ENCODE measurements at regions not wholly inside any gene's neighbourhood (a gene's known extent, or its start where the extent isn't known, plus 50 kb on each side); places are given as distances from the start of the nearest gene placed in this dataset.

- TF ChIP-seq CTCF (IDR thresholded peaks at IDR 0.05): no peak
Observed at GRCh38 chr2:84126530-84126929, 332.6 kb downstream of the SUCLG1 start.

DNA sequence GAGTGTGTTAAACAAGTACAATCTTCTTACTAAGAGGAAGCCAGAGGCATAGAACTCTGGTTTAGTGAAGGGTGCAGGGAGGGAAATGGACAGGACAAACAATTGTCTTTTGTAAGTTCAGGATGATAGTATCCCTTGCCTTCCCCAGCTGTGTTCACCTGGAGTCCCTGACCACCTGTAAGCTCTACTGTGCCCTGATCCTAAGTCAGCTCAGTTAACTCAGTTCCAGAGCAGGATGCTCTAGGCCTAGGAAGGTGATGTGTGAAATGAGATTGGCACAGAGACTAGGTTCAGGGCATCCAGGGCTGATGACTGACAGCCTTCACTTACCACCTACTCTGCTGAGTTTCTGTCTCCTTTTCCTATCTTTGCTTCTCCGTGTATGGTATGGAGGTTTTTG lies 333.0 kb downstream of the SUCLG1 start:
- TF ChIP-seq CTCF (IDR thresholded peaks at IDR 0.05): no peak

DNA sequence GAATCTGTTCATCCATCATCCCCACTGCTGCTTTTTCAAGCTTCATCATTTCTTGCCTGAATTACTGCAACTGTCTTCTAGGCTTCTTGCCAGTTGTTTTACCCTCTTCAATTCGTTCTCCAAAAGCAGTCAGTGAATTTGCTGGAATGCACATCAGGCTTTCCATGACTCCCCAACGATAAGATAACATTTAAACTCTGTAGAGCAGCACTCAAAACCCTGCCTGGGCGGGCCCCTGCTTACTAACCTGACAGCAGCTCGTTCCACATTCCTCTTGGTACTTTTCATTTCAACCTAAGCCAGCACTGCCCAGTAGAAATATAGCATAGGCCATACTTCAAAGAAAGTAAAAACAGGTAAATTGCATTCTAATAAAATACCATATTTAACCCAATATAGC lies 342.9 kb downstream of the SUCLG1 start:
- no peak for TF ChIP-seq CTCF (IDR thresholded peaks at IDR 0.05)

- TF ChIP-seq CTCF (IDR thresholded peaks at IDR 0.05): no peak
Observed at GRCh38 chr2:84115173-84115857, 343.8 kb downstream of the SUCLG1 start.

DNA sequence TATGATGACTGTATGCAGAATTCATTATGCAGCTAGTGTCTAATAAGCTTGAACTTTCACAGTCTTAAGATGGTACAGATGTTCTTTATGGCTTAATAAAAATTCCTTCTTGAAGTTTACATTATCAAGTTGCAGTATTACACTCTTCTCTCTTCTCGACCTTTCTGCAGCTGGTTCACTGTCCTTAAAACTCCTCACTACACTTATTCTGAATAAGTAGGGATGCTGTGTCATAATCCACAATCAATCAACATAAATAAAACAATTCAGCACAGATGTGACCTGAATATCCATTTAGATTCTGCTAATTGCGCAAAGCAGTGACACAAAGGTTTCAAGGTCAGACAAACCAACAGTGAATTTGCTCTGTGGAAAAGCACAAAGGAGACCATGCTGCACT lies 356.8 kb downstream of the SUCLG1 start:
- TF ChIP-seq CTCF (IDR thresholded peaks at IDR 0.05): no peak

- no peak for TF ChIP-seq CTCF (IDR thresholded peaks at IDR 0.05)
Observed at GRCh38 chr2:84088656-84089055, 370.4 kb downstream of the SUCLG1 start.

- no peak for TF ChIP-seq CTCF (IDR thresholded peaks at IDR 0.05)
Observed at GRCh38 chr2:84085562-84085961, 373.5 kb downstream of the SUCLG1 start.

DNA sequence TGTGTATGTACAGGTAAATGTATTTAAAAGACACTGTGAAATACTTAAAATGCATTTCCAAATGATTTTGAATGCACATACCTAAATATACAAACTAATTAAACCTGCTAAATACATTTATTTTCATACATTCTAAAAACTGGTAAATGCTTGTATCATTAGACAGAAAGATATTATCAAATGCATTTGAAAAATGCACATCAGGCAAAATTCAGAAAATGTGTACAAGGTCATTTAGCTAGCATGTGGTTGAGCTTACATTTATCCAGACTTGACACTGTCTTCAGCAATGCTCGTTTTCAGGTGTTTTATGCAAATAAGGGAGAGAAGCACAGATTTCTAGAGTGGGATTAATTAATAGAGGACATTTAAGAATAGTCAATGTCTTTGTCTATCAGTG lies 374.2 kb downstream of the SUCLG1 start:
- TF ChIP-seq CTCF (IDR thresholded peaks at IDR 0.05): no peak
